Stomach (tissue), 4 donors: ENCODE measurements at regions not wholly inside any gene's neighbourhood (a gene's known extent, or its start where the extent isn't known, plus 50 kb on each side); places are given as distances from the start of the nearest gene placed in this dataset.

Source experiments
- CTCF ChIP-seq, 7 experiments: fragments of 450-650 bp in 4 of 7; fragments of 200-600 bp in 3 of 7; sonication (generic) in 3 of 7; IDR thresholded peaks; one replicate each; pipeline ENCODE4 v1.5.1; 2016 to 2019; ENCODE audit warnings: antibody characterized with exemption in 7 of 7, control low read depth in 2 of 7, mild to moderate bottlenecking in 1 of 7
- POLR2A ChIP-seq, 4 donors: fragments of 450-650 bp; IDR thresholded peaks; one replicate each; pipeline ENCODE4 v1.6.1; 2016; ENCODE audit warnings: antibody characterized with exemption in 4 of 4, control low read depth in 2 of 4, mild to moderate bottlenecking in 1 of 4, moderate library complexity in 1 of 4
- POLR2AphosphoS5 ChIP-seq, 3 donors: sonication (generic); formaldehyde crosslinking; IDR thresholded peaks; one replicate each; pipeline ENCODE4 v1.6.1; 2016; ENCODE audit warnings: antibody characterized with exemption in 3 of 3

GRCh38 chr18:47387864-47388263, 136.4 kb upstream of the SKOR2 start:
- no peak for TF ChIP-seq POLR2A (IDR thresholded peaks at IDR 0.05)
- TF ChIP-seq CTCF (IDR thresholded peaks at IDR 0.05), result no peak
- TF ChIP-seq POLR2AphosphoS5 (IDR thresholded peaks at IDR 0.05), result no peak
